ENCODE measurements at regions not wholly inside any gene's neighbourhood (a gene's known extent, or its start where the extent isn't known, plus 50 kb on each side); places are given as distances from the start of the nearest gene placed in this dataset.

GRCh38 chr3:101992863-101993262, 143.5 kb downstream of the NFKBIZ start (continued):
- TF ChIP-seq, protein P1, sequence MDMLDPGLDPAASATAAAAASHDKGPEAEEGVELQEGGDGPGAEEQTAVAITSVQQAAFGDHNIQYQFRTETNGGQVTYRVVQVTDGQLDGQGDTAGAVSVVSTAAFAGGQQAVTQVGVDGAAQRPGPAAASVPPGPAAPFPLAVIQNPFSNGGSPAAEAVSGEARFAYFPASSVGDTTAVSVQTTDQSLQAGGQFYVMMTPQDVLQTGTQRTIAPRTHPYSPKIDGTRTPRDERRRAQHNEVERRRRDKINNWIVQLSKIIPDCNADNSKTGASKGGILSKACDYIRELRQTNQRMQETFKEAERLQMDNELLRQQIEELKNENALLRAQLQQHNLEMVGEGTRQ (IDR thresholded peaks at IDR 0.05; ENCODE audit: borderline replicate concordance, low read depth, low read length): no peak
- TF ChIP-seq MEF2A (IDR thresholded peaks at IDR 0.05; ENCODE audit: borderline replicate concordance, low read depth) (no peak), NFIC (IDR thresholded peaks at IDR 0.05; ENCODE audit: borderline replicate concordance) (no peak), TEAD4 (IDR thresholded peaks at IDR 0.05; ENCODE audit: borderline replicate concordance, insufficient read depth) (no peak)

DNA sequence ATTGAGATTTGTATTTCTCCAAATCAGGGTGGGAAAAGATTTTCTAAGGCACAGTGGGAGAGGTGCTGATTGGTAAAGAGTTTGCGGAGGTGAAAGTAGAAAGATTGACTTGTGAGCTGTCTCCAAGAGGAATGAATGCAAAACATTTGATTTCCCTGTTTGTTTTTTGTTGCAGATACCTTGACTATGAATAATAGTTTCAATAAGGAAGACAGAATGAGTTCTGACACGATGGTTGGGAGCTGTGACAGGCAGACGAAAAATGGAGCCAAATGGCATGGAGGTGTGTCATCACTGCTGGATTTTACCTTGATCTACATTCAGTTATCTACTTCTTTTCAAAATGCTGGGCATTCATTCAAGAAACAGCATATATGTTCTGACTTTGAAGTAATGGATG, 145.1 kb downstream of the NFKBIZ start:
- Histone ChIP-seq H3K9me3 (no peaks in the 10 kb centered on the region), H3K9ac (no peak overlapping the region), H3K36me3 (replicated peaks in 1 of 2; ENCODE audit: control insufficient read depth in 1 of 2, insufficient read depth in 2 of 2, low read length in 1 of 2) (no peaks in the 10 kb centered on the region), H3K4me3 (ENCODE audit: low read depth in 2 of 2, low read length in 1 of 2) (no peak overlapping the region), H2AFZ (ENCODE audit: low read depth) (no peak overlapping the region), H3K4me1 (ENCODE audit: control insufficient read depth in 1 of 2, insufficient read depth in 2 of 2, low read depth in 1 of 2, low read length in 1 of 2) (peaks cover 0 to 22% of the 10 kb centered on the region in 2 experiments; a peak in 3 of 4 replicates), H3K79me2 (ENCODE audit: insufficient read depth) (no peaks in the 10 kb centered on the region), H3K4me2 (no peak overlapping the region), H3K9me2 (no peaks in the 10 kb centered on the region), H4K20me1 (ENCODE audit: insufficient read depth) (no peaks in the 10 kb centered on the region), H3K27me3 (ENCODE audit: insufficient read depth) (no peaks in the 10 kb centered on the region), H3F3A (replicated peaks; ENCODE audit: insufficient read depth) (peaks cover 11% of the 10 kb centered on the region), H3K27ac (ENCODE audit: low read depth in 2 of 2, low read length in 1 of 2) (peak overlapping the region in 1 of 2 experiments; percentile 85; a peak in 1 of 4 replicates)
- ChIA-PET POLR2A (no interaction called here), CTCF (no interaction called here)
- DNase-seq: no peak
- TF ChIP-seq TAF1 (IDR thresholded peaks at IDR 0.05; ENCODE audit: borderline replicate concordance, low read depth, low read length) (no peak), TCF12 (IDR thresholded peaks at IDR 0.05) (peak; percentile 29; the same call in 1 of the 2 replicates), JUND (IDR thresholded peaks at IDR 0.05) (0 out of 2 replicates have a peak, but pooled peaks have one; percentile 18)
- TF ChIP-seq, protein P2, sequence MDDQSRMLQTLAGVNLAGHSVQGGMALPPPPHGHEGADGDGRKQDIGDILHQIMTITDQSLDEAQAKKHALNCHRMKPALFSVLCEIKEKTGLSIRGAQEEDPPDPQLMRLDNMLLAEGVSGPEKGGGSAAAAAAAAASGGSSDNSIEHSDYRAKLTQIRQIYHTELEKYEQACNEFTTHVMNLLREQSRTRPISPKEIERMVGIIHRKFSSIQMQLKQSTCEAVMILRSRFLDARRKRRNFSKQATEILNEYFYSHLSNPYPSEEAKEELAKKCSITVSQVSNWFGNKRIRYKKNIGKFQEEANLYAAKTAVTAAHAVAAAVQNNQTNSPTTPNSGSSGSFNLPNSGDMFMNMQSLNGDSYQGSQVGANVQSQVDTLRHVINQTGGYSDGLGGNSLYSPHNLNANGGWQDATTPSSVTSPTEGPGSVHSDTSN (IDR thresholded peaks at IDR 0.05): peak; percentile 73
- WGBS (ENCODE audit: low lambda C conversion rate): 55% methylated on average over 3 of the region's 3 CpGs

DNA sequence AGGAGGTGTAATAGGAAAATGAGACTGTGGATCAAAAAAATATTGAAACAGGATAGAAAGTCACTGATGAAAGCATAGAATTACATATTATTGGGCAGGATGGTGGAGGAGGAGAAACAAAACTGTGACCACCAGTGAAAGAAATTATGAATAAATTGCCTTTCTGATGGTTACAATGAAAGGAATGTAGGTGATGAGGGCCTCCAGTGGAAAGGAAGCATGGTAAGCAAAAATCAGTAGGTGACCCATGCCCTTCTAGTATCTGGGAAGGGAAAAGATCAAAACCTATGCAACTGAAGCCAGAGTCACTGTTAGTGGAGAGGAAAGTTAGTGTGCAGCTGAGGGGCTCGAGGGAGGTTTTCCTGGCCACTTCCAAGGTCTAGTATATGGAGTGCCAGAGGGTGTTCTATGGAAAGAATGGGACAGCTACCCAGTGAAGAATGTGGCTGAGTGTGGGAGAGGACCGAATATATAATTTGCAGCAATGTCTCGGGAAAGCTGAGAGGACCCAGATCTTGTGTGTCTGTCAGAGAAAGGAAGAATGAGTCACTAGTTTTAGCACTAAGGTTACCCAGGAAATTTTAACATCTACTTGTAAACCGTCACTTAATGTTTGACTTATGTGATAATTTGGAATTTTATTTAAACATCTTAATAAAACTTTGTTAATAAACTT, 146.2 kb downstream of the NFKBIZ start:
- DNase-seq: no peak
- 13% methylated on average over 4 of the region's 4 CpGs for WGBS (ENCODE audit: low lambda C conversion rate)
- peak overlapping the region; percentile 47 to 85; a peak in 3 of 4 replicates for H3K27ac ChIP-seq (ENCODE audit: low read depth in 2 of 2, low read length in 1 of 2)
- H4K20me1 ChIP-seq (ENCODE audit: insufficient read depth): no peaks in the 10 kb centered on the region
- no peaks in the 10 kb centered on the region for H3K36me3 ChIP-seq (replicated peaks in 1 of 2; ENCODE audit: control insufficient read depth in 1 of 2, insufficient read depth in 2 of 2, low read length in 1 of 2)
- peak overlapping the region; percentile 65 for H2AFZ ChIP-seq (ENCODE audit: low read depth)
- H3K4me1 ChIP-seq (ENCODE audit: control insufficient read depth in 1 of 2, insufficient read depth in 2 of 2, low read depth in 1 of 2, low read length in 1 of 2): peaks cover 0 to 22% of the 10 kb centered on the region in 2 experiments; a peak in 3 of 4 replicates
- H3K27me3 ChIP-seq (ENCODE audit: insufficient read depth): no peaks in the 10 kb centered on the region
- no peaks in the 10 kb centered on the region for H3K9me3 ChIP-seq
- ChIA-PET CTCF (interaction anchor here (0.9 kb wide), 1 partner anchor 35 kb away, joined by 3 read pairs; no protein-coding TSS in a partner anchor), POLR2A (interaction anchor here (0.6 kb wide), 1 partner anchor 33 kb away, joined by 3 read pairs; no protein-coding TSS in a partner anchor)
- H3F3A ChIP-seq (replicated peaks; ENCODE audit: insufficient read depth): peaks cover 11% of the 10 kb centered on the region
- H3K4me3 ChIP-seq (ENCODE audit: low read depth in 2 of 2, low read length in 1 of 2): no peak overlapping the region
- H3K9ac ChIP-seq: peak overlapping the region; percentile 7; the same call in 1 of the 2 replicates
- no peaks in the 10 kb centered on the region for H3K79me2 ChIP-seq (ENCODE audit: insufficient read depth)
- H3K4me2 ChIP-seq: 0 out of 2 replicates have a peak overlapping the region, but pooled peaks have one; percentile 19
- H3K9me2 ChIP-seq: no peaks in the 10 kb centered on the region
- no peak for TF ChIP-seq RCOR1 (IDR thresholded peaks at IDR 0.05; ENCODE audit: low read length)
- TF ChIP-seq RXRA (IDR thresholded peaks at IDR 0.05; ENCODE audit: borderline replicate concordance, low read depth): peak; percentile 41; the same call in 1 of the 2 replicates
- TF ChIP-seq, protein P2 (IDR thresholded peaks at IDR 0.05): peak; percentile 81
- no peak for TF ChIP-seq USF1 (IDR thresholded peaks at IDR 0.05; ENCODE audit: borderline replicate concordance, low read depth)
- no peak for TF ChIP-seq EZH2phosphoT487 (IDR thresholded peaks at IDR 0.05; ENCODE audit: borderline replicate concordance, low read depth)
- no peak for TF ChIP-seq CHD2 (IDR thresholded peaks at IDR 0.05; ENCODE audit: low read length, partially characterized antibody)
- TF ChIP-seq TAF1 (IDR thresholded peaks at IDR 0.05; ENCODE audit: borderline replicate concordance, low read depth, low read length): no peak
- TF ChIP-seq NRF1 (IDR thresholded peaks at IDR 0.05; ENCODE audit: low read depth, low read length): no peak
- TF ChIP-seq, protein P3, sequence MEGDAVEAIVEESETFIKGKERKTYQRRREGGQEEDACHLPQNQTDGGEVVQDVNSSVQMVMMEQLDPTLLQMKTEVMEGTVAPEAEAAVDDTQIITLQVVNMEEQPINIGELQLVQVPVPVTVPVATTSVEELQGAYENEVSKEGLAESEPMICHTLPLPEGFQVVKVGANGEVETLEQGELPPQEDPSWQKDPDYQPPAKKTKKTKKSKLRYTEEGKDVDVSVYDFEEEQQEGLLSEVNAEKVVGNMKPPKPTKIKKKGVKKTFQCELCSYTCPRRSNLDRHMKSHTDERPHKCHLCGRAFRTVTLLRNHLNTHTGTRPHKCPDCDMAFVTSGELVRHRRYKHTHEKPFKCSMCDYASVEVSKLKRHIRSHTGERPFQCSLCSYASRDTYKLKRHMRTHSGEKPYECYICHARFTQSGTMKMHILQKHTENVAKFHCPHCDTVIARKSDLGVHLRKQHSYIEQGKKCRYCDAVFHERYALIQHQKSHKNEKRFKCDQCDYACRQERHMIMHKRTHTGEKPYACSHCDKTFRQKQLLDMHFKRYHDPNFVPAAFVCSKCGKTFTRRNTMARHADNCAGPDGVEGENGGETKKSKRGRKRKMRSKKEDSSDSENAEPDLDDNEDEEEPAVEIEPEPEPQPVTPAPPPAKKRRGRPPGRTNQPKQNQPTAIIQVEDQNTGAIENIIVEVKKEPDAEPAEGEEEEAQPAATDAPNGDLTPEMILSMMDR (IDR thresholded peaks at IDR 0.05): no peak
- TF ChIP-seq ELF1 (IDR thresholded peaks at IDR 0.05): no peak
- no peak for TF ChIP-seq NFIC (IDR thresholded peaks at IDR 0.05; ENCODE audit: borderline replicate concordance)
